MM.1S (cell line): ENCODE measurements at regions not wholly inside any gene's neighbourhood (a gene's known extent, or its start where the extent isn't known, plus 50 kb on each side); places are given as distances from the start of the nearest gene placed in this dataset.

Experiments used
- DNase-seq: peaks from one replicate; pipeline ENCODE4 v3.0.0-alpha.2; 2015
- H2AFZ ChIP-seq: fragments of 300-600 bp; sonication (generic); 2 replicates; pipeline ENCODE4 v1.6.0; 2016; ENCODE audit warnings: antibody characterized with exemption, low read length
- H3F3A ChIP-seq: fragments of 300-600 bp; sonication (generic); 2 replicates; pipeline ENCODE4 v1.6.1; 2016; ENCODE audit warnings: mild to moderate bottlenecking, antibody characterized with exemption, low read length, moderate library complexity, mixed read lengths; ENCODE audit not compliant: insufficient read depth
- H3K27ac ChIP-seq: fragments of 300-600 bp; sonication (generic); 2 replicates; pipeline ENCODE4 v1.5.1; 2016; ENCODE audit warnings: mild to moderate bottlenecking, low read length
- H3K27me3 ChIP-seq: fragments of 300-600 bp; sonication (generic); replicated peaks from 2 replicates; pipeline ENCODE4 v1.6.0; 2016; ENCODE audit warnings: low read length; ENCODE audit not compliant: insufficient read depth
- H3K36me3 ChIP-seq: fragments of 300-600 bp; sonication (generic); replicated peaks from 2 replicates; pipeline ENCODE4 v1.6.1; 2016; ENCODE audit warnings: mild to moderate bottlenecking, low read length, mixed read lengths; ENCODE audit not compliant: insufficient read depth
- H3K4me1 ChIP-seq: fragments of 300-600 bp; sonication (generic); 2 replicates; pipeline ENCODE4 v1.6.1; 2016; ENCODE audit warnings: low read length, mixed read lengths
- H3K4me2 ChIP-seq: fragments of 300-600 bp; sonication (generic); 2 replicates; pipeline ENCODE4 v1.6.0; 2016; ENCODE audit warnings: low read depth, low read length
- H3K4me3 ChIP-seq: fragments of 300-600 bp; sonication (generic); 2 replicates; pipeline ENCODE4 v1.5.1; 2016; ENCODE audit warnings: low read length, mixed read lengths
- H3K79me2 ChIP-seq: fragments of 300-600 bp; sonication (generic); 2 replicates; pipeline ENCODE4 v1.6.1; 2016; ENCODE audit warnings: mixed run types, low read length, mixed read lengths
- H3K9ac ChIP-seq: fragments of 300-600 bp; sonication (generic); 2 replicates; pipeline ENCODE4 v1.6.1; 2016; ENCODE audit warnings: low read length, mixed read lengths
- H3K9me2 ChIP-seq: fragments of 300-600 bp; sonication (generic); replicated peaks from 2 replicates; pipeline ENCODE4 v1.6.1; 2016; ENCODE audit warnings: mild to moderate bottlenecking, low read length, mixed read lengths; ENCODE audit not compliant: insufficient read depth
- H3K9me3 ChIP-seq: fragments of 300-600 bp; sonication (generic); replicated peaks from 2 replicates; pipeline ENCODE4 v1.6.1; 2016; ENCODE audit warnings: mild to moderate bottlenecking, low read length, mixed read lengths; ENCODE audit not compliant: insufficient read depth
- H4K20me1 ChIP-seq: fragments of 300-600 bp; sonication (generic); 2 replicates; pipeline ENCODE4 v1.6.1; 2016; ENCODE audit warnings: mild to moderate bottlenecking, low read length, moderate library complexity, mixed read lengths; ENCODE audit not compliant: insufficient read depth
- EZH2 ChIP-seq: fragments of 300-600 bp; sonication (generic); optimal IDR thresholded peaks from 2 replicates; pipeline ENCODE3; 2017; ENCODE audit warnings: low read depth, mild to moderate bottlenecking, antibody characterized with exemption, low read length, mixed read lengths
- EZH2phosphoT487 ChIP-seq: fragments of 300-600 bp; sonication (generic); IDR thresholded peaks from 2 replicates; pipeline ENCODE4 v1.6.1; 2018; ENCODE audit warnings: antibody characterized with exemption, low read length
- TF ChIP-seq, protein P1 (sequence below): fragments of 300-600 bp; sonication (generic); IDR thresholded peaks from 2 replicates; pipeline ENCODE4 v1.5.1; 2016; ENCODE audit warnings: antibody characterized with exemption, low read length, mixed read lengths

DNA sequence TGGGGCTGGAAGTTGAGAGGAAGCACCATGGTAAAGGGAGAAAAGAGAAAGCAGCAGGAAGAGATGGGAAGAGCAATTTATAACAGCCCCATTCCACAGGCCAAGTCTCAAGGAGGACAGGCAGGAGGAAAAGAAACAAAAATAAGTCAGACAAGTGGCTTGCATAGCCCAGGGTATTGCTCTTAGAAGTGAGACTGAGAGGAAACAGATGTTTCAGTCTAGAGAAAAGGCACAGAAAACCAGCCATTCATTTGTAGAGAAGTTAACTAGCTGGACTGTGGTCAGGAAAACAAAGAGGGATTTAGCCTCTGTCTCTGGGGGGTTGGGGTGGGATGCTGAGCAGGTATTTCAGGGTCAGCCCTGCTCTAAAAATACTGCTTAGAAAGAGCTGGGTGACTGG lies 175.0 kb upstream of the ARHGEF9 start:
- no peaks in the 10 kb centered on the region for H3K9me3 ChIP-seq
- H3K27me3 ChIP-seq = no peaks in the 10 kb centered on the region
- TF ChIP-seq, protein P1, sequence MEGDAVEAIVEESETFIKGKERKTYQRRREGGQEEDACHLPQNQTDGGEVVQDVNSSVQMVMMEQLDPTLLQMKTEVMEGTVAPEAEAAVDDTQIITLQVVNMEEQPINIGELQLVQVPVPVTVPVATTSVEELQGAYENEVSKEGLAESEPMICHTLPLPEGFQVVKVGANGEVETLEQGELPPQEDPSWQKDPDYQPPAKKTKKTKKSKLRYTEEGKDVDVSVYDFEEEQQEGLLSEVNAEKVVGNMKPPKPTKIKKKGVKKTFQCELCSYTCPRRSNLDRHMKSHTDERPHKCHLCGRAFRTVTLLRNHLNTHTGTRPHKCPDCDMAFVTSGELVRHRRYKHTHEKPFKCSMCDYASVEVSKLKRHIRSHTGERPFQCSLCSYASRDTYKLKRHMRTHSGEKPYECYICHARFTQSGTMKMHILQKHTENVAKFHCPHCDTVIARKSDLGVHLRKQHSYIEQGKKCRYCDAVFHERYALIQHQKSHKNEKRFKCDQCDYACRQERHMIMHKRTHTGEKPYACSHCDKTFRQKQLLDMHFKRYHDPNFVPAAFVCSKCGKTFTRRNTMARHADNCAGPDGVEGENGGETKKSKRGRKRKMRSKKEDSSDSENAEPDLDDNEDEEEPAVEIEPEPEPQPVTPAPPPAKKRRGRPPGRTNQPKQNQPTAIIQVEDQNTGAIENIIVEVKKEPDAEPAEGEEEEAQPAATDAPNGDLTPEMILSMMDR = no peak
- no peak for TF ChIP-seq EZH2phosphoT487
- no peak for TF ChIP-seq EZH2

DNA sequence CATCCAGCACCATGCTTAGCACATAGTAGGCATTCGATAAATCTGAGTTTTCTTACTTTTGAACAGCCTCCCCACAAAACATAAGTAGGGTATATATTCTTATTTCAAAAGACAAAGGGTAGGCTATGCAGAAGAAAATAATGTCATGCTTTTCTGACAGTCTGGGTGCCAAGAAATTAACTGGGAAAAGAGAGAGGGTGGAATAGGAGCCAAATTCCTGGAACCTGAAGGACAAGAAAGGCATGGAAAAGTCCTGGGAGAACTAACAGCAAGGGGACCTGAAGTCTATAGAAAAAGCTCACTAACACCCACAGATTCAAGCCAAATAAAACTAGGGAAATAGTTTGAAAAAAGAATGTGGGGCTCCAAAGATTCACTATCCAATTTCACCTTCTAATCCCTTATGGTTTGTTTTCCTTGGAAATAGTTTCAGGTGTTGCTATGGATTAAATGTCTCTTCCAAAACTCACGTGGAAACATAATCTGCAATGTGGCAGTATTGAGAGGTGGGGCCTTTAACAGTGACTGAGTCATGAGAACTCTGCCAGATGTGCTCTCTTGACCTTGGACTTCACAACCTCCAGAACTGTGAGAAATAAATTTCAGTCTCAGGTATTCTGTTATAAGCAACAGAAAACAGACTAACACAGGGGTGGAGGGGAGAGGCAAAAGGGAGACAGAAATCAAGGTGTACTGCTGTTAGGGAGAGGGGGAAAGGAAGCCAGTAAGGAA lies 173.3 kb upstream of the ARHGEF9 start:
- DNase-seq = no peak
- H3K4me3 ChIP-seq = no peak overlapping the region
- TF ChIP-seq EZH2phosphoT487 = no peak
- no peak for TF ChIP-seq EZH2
- TF ChIP-seq, protein P1 = no peak

More for the DNA sequence above, 175.0 kb upstream of the ARHGEF9 start:
- H3K27ac ChIP-seq = no peak overlapping the region
- H3F3A ChIP-seq = no peaks in the 10 kb centered on the region
- H3K4me2 ChIP-seq = no peak overlapping the region
- H3K79me2 ChIP-seq = no peaks in the 10 kb centered on the region
- no peaks in the 10 kb centered on the region for H3K9me2 ChIP-seq
- H4K20me1 ChIP-seq = no peaks in the 10 kb centered on the region
- no peaks in the 10 kb centered on the region for H3K36me3 ChIP-seq
- no peak overlapping the region for H3K4me3 ChIP-seq
- H3K4me1 ChIP-seq = no peaks in the 10 kb centered on the region
- H2AFZ ChIP-seq = no peak overlapping the region
- no peak for DNase-seq
- no peak overlapping the region for H3K9ac ChIP-seq

DNA sequence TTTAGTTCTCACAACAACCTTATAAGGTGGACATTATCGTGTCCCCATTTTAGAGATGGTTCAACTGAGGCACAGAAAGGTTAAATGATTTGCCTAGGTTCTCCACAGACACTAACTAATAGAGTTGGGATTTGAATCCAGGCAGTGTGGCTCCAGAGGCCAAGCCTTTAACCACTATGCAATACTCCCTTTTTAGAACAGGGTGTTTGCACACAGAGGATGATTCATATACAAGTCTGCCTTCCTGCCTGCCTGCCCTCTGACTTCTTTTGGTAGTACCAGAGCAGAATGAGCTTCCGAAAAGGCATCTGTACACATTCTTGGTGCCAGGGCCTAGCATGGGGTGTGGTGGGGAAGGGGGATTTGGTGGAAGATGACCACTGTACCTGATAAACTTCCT lies 150.8 kb upstream of the ARHGEF9 start:
- Histone ChIP-seq H3K9me3 (no peaks in the 10 kb centered on the region), H3K79me2 (no peaks in the 10 kb centered on the region), H3F3A (no peaks in the 10 kb centered on the region), H4K20me1 (no peaks in the 10 kb centered on the region), H3K4me1 (no peaks in the 10 kb centered on the region), H3K27ac (no peak overlapping the region), H3K9ac (no peak overlapping the region), H3K4me3 (no peak overlapping the region), H3K9me2 (no peaks in the 10 kb centered on the region), H2AFZ (no peak overlapping the region), H3K27me3 (no peaks in the 10 kb centered on the region), H3K4me2 (no peak overlapping the region), H3K36me3 (no peaks in the 10 kb centered on the region)
- TF ChIP-seq EZH2 = no peak
- TF ChIP-seq, protein P1 = no peak
- TF ChIP-seq EZH2phosphoT487 = no peak
- no peak for DNase-seq

More for the DNA sequence above, 173.3 kb upstream of the ARHGEF9 start:
- H3K27me3 ChIP-seq = no peaks in the 10 kb centered on the region
- H3K36me3 ChIP-seq = no peaks in the 10 kb centered on the region
- H3K4me2 ChIP-seq = no peak overlapping the region
- H3K79me2 ChIP-seq = no peaks in the 10 kb centered on the region
- no peaks in the 10 kb centered on the region for H3K9me2 ChIP-seq
- no peaks in the 10 kb centered on the region for H3K9me3 ChIP-seq
- H3K4me1 ChIP-seq = no peaks in the 10 kb centered on the region
- H3K27ac ChIP-seq = no peak overlapping the region
- H4K20me1 ChIP-seq = no peaks in the 10 kb centered on the region
- H2AFZ ChIP-seq = no peak overlapping the region
- no peaks in the 10 kb centered on the region for H3F3A ChIP-seq
- no peak overlapping the region for H3K9ac ChIP-seq
